DMS53 treated with DMSO at 0.1 percent for 48 hours (cell line): ENCODE measurements at regions not wholly inside any gene's neighbourhood (a gene's known extent, or its start where the extent isn't known, plus 50 kb on each side); places are given as distances from the start of the nearest gene placed in this dataset.

Experiments
- DNase-seq: peaks from one replicate; lab custom pipeline; 2025; ENCODE audit not compliant: unreplicated experiment; lab: John Stamatoyannopoulos, UW

- no peak for DNase-seq
These were observed 74.7 kb downstream of the SDC1 start for GRCh38 chr2:20150110-20150706.

- no peak for DNase-seq
These were observed 75.3 kb downstream of the SDC1 start for GRCh38 chr2:20149703-20150030.

GRCh38 chr2:20148923-20149702 is 75.8 kb downstream of the SDC1 start:
- DNase-seq, result no peak

GRCh38 chr2:20148426-20148922 is 76.5 kb downstream of the SDC1 start:
- no peak for DNase-seq

GRCh38 chr2:20147351-20147750 is 77.6 kb downstream of the SDC1 start:
- no peak for DNase-seq

- no peak for DNase-seq
These were observed 78.5 kb downstream of the SDC1 start for GRCh38 chr2:20146401-20146800.

GRCh38 chr2:20145497-20146193 is 79.3 kb downstream of the SDC1 start:
- no peak for DNase-seq

- DNase-seq, result no peak
These were observed 80.1 kb downstream of the SDC1 start for GRCh38 chr2:20144861-20145260.

GRCh38 chr2:20144196-20144595 is 80.7 kb downstream of the SDC1 start:
- no peak for DNase-seq

GRCh38 chr2:20143263-20143662 is 81.7 kb downstream of the SDC1 start:
- DNase-seq, result no peak

- DNase-seq, result no peak
These were observed 83.1 kb downstream of the SDC1 start for GRCh38 chr2:20141806-20142205.

- peak; percentile 56 for DNase-seq
These were observed 83.7 kb downstream of the SDC1 start for GRCh38 chr2:20141056-20141762.

GRCh38 chr2:20140321-20141055 is 84.4 kb downstream of the SDC1 start:
- DNase-seq, result no peak

- DNase-seq, result no peak
These were observed 85.3 kb downstream of the SDC1 start for GRCh38 chr2:20139407-20140172.

GRCh38 chr2:20138696-20139095 is 86.2 kb downstream of the SDC1 start:
- no peak for DNase-seq

- no peak for DNase-seq
These were observed 86.5 kb upstream of the LAPTM4A start for GRCh38 chr2:20137884-20138283.

GRCh38 chr2:20137131-20137571 is 85.7 kb upstream of the LAPTM4A start:
- no peak for DNase-seq

- DNase-seq, result no peak
These were observed 84.7 kb upstream of the LAPTM4A start for GRCh38 chr2:20136149-20136548.

- DNase-seq, result peak; percentile 32
These were observed 84.2 kb upstream of the LAPTM4A start for GRCh38 chr2:20135631-20136050.

GRCh38 chr2:20132990-20133535 is 81.6 kb upstream of the LAPTM4A start:
- no peak for DNase-seq
